Tibial nerve (tissue), 4 donors: ENCODE measurements at regions not wholly inside any gene's neighbourhood (a gene's known extent, or its start where the extent isn't known, plus 50 kb on each side); places are given as distances from the start of the nearest gene placed in this dataset.

Source experiments
- EP300 ChIP-seq, 2 donors: sonication (generic); formaldehyde crosslinking; IDR thresholded peaks; one replicate each; pipeline ENCODE4 v1.6.1; 2017; ENCODE audit warnings: antibody characterized with exemption in 2 of 2, mild to moderate bottlenecking in 1 of 2
- TF ChIP-seq, protein P1 (sequence below), 5 experiments: fragments of 200-600 bp in 3 of 5; fragments of 450-650 bp in 2 of 5; sonication (generic) in 3 of 5; IDR thresholded peaks; one replicate each; pipeline ENCODE4 v1.5.1; 2016 to 2019; ENCODE audit warnings: antibody characterized with exemption in 5 of 5, mild to moderate bottlenecking in 3 of 5, moderate library complexity in 2 of 5

DNA sequence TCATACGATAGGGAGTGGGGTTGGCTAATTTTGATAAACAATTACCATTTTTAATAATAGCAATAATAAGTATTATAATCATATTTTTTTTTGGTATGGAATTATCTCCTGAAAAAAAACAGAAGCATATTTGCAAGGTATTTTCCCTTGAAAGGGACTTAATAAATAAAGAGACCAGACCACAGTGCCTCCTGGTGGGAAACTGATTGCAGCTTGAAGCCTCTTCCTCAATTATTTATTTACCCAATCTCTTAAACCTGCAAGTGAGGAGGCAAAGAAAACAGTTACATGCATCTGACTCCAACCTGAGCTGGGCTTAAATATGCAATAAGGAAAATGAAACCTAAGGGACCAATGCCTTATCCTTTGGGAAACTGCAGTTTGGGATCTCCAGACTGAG, 388.1 kb upstream of the ACO1 start:
- TF ChIP-seq, protein P1, sequence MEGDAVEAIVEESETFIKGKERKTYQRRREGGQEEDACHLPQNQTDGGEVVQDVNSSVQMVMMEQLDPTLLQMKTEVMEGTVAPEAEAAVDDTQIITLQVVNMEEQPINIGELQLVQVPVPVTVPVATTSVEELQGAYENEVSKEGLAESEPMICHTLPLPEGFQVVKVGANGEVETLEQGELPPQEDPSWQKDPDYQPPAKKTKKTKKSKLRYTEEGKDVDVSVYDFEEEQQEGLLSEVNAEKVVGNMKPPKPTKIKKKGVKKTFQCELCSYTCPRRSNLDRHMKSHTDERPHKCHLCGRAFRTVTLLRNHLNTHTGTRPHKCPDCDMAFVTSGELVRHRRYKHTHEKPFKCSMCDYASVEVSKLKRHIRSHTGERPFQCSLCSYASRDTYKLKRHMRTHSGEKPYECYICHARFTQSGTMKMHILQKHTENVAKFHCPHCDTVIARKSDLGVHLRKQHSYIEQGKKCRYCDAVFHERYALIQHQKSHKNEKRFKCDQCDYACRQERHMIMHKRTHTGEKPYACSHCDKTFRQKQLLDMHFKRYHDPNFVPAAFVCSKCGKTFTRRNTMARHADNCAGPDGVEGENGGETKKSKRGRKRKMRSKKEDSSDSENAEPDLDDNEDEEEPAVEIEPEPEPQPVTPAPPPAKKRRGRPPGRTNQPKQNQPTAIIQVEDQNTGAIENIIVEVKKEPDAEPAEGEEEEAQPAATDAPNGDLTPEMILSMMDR (IDR thresholded peaks at IDR 0.05): no peak
- no peak for TF ChIP-seq EP300 (IDR thresholded peaks at IDR 0.05)
